NCI-H1092 (cell line): ENCODE measurements at regions not wholly inside any gene's neighbourhood (a gene's known extent, or its start where the extent isn't known, plus 50 kb on each side); places are given as distances from the start of the nearest gene placed in this dataset.

Source experiments
- DNase-seq: peaks from one replicate; lab custom pipeline; 2025; lab: John Stamatoyannopoulos, UW

GRCh38 chr7:17651863-17652385 is 288.4 kb downstream of the SNX13 start:
- DNase-seq = no peak

- DNase-seq = no peak
These were observed 285.4 kb downstream of the SNX13 start for GRCh38 chr7:17654940-17655339.

- DNase-seq = no peak
These were observed 281.2 kb downstream of the SNX13 start for GRCh38 chr7:17659126-17659525.

GRCh38 chr7:17660116-17660515 is 280.2 kb downstream of the SNX13 start:
- no peak for DNase-seq

GRCh38 chr7:17661982-17662585 is 278.2 kb downstream of the SNX13 start:
- no peak for DNase-seq

GRCh38 chr7:17663061-17663675 is 277.1 kb downstream of the SNX13 start:
- DNase-seq = no peak

GRCh38 chr7:17665029-17665428 is 275.3 kb downstream of the SNX13 start:
- DNase-seq = no peak

GRCh38 chr7:17668122-17668521 is 272.2 kb downstream of the SNX13 start:
- no peak for DNase-seq

GRCh38 chr7:17669204-17669603 is 271.1 kb downstream of the SNX13 start:
- no peak for DNase-seq

- no peak for DNase-seq
These were observed 268.3 kb downstream of the SNX13 start for GRCh38 chr7:17671956-17672355.

- DNase-seq = no peak
These were observed 267.5 kb downstream of the SNX13 start for GRCh38 chr7:17672783-17673182.

- DNase-seq = no peak
These were observed 265.9 kb downstream of the SNX13 start for GRCh38 chr7:17674166-17674942.

- DNase-seq = no peak
These were observed 265.2 kb downstream of the SNX13 start for GRCh38 chr7:17674943-17675608.

- DNase-seq = no peak
These were observed 262.9 kb downstream of the SNX13 start for GRCh38 chr7:17677408-17677807.

GRCh38 chr7:17678896-17679295 is 261.4 kb downstream of the SNX13 start:
- no peak for DNase-seq

GRCh38 chr7:17679458-17679857 is 260.8 kb downstream of the SNX13 start:
- no peak for DNase-seq

GRCh38 chr7:17680026-17680425 is 260.3 kb downstream of the SNX13 start:
- no peak for DNase-seq

- DNase-seq = no peak
These were observed 259.3 kb downstream of the SNX13 start for GRCh38 chr7:17680943-17681351.

GRCh38 chr7:17681965-17682364 is 258.3 kb downstream of the SNX13 start:
- no peak for DNase-seq

- no peak for DNase-seq
These were observed 257.7 kb downstream of the SNX13 start for GRCh38 chr7:17682586-17682985.

GRCh38 chr7:17685141-17685540 is 255.2 kb downstream of the SNX13 start:
- no peak for DNase-seq

- DNase-seq = no peak
These were observed 252.9 kb downstream of the SNX13 start for GRCh38 chr7:17687361-17687760.
